Fibroblast of mammary gland (primary cell): ENCODE measurements at regions not wholly inside any gene's neighbourhood (a gene's known extent, or its start where the extent isn't known, plus 50 kb on each side); places are given as distances from the start of the nearest gene placed in this dataset.

Experiments used
- DNase-seq: peaks from one replicate; pipeline ENCODE4 v3.0.0-alpha.2; 2010; ENCODE audit warnings: low read depth
- H3K4me3 ChIP-seq: 2 replicates; pipeline ENCODE4 v1.5.1; 2011; ENCODE audit warnings: low read depth, mild to moderate bottlenecking, low read length, moderate library complexity; ENCODE audit not compliant: control insufficient read depth
- TF ChIP-seq, protein P1 (sequence below): conservative IDR thresholded peaks from 2 replicates; pipeline ENCODE4 v1.5.1; 2011; ENCODE audit warnings: low read depth, low read length, inconsistent platforms; ENCODE audit not compliant: control insufficient read depth, insufficient read depth

DNA sequence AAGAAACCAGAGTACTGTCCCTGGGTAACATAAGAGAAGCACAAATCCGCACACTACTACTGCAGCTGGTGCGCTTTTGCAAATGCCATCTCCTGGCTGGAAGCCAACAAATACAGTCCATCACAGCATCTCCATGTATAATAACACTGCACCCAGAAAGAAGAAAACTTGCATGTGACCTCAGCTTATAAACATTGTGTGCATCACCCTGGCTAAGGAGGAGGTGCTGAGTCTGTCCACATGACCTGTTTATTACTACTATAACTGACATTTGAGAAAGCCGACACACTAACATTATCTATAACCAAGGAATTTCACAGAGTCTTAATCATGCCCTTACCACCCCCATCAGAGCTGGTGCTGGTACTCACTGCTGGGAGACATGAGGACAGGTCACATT lies 516.8 kb downstream of the CFAP47 start:
- no peak overlapping the region for H3K4me3 ChIP-seq
- TF ChIP-seq, protein P1, sequence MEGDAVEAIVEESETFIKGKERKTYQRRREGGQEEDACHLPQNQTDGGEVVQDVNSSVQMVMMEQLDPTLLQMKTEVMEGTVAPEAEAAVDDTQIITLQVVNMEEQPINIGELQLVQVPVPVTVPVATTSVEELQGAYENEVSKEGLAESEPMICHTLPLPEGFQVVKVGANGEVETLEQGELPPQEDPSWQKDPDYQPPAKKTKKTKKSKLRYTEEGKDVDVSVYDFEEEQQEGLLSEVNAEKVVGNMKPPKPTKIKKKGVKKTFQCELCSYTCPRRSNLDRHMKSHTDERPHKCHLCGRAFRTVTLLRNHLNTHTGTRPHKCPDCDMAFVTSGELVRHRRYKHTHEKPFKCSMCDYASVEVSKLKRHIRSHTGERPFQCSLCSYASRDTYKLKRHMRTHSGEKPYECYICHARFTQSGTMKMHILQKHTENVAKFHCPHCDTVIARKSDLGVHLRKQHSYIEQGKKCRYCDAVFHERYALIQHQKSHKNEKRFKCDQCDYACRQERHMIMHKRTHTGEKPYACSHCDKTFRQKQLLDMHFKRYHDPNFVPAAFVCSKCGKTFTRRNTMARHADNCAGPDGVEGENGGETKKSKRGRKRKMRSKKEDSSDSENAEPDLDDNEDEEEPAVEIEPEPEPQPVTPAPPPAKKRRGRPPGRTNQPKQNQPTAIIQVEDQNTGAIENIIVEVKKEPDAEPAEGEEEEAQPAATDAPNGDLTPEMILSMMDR, result no peak
- no peak for DNase-seq

DNA sequence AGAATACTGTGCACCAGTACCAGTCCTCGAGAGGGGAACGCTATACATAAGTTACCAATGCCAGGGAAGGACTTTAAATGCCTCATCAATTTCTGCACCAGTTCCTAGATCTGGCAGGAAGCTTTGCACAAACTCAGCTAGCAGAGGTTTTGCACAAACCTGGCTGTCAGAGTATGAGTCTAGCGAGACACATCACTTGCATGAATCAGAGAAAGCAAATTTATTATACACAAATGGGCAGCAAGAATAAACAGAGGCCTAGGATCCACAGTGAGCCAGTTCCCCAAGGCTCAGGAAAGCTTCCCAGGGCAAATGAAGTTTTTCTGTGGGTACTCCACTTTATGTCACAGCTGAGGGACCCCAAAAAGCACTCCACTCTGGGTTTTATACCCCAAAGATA lies 523.5 kb downstream of the CFAP47 start:
- TF ChIP-seq, protein P1, result no peak
- no peak for DNase-seq
- no peak overlapping the region for H3K4me3 ChIP-seq

DNA sequence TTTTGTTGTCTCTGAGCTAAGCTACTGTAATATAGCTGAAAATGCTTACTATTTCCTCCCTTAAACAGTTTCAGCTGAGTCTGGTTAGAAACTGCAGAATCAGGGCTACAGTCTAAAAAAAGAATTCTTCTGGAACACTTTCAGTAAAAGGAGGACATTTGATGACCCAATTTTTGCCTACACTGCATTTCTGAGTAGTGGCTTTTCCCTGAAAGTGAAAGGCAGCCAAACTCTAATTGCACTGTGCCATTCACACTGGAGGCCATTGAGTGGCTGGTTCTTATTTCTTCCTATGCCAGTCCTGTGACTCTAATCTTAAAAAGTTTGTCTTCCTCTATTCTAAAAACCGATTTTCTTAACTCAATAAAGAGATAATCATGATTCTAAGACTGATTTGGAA lies 526.0 kb downstream of the CFAP47 start:
- TF ChIP-seq, protein P1, result no peak
- DNase-seq, result no peak

DNA sequence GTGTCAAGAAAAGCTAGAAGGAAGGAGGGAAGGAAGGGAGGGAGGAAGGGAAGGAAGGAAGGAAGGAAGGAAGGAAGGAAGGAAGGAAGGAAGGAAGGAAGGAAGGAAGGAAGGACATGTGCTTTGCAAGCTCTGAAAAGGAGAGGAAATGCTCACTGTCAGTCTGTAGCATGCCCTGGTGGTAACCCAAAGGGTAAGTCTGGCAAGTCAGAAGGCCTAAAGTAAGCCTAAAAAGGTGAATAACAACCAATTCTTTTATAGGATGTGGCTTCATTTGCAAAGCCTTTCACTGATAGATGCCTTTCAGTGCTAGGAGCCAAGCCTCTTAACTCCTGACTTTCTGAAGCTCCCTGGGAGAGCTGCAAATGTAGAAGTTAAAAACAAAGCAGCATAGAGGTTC lies 542.6 kb downstream of the CFAP47 start:
- TF ChIP-seq, protein P1, result no peak
- H3K4me3 ChIP-seq, result no peak overlapping the region
- DNase-seq, result no peak

More for the DNA sequence above, 526.0 kb downstream of the CFAP47 start:
- H3K4me3 ChIP-seq, result no peak overlapping the region

DNA sequence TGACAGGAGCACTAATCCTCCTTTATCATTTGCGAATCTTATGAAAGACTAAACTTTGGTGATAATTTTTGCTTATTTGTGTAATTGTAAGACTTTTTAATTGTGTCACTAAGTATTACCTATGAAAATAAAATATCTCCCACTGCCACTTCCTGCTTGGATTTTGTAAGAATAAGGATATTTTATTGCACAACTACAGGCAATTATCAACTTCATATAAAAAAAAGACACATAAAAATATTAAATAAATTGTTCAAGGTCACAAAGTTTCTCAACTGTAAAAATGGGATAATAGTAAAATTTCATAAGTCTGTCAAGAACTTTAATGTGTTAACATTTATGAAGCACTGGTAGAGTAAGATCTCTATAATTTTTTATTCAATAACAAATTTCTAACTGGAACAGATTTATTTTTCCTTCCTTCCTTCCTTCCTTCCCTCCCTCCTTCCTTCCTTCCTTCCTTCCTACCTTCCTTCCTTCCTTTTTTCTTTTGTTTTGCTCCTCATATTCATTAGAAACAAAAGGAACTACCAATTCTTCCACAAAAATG lies 527.6 kb upstream of the FAM47C start:
- DNase-seq, result no peak
- TF ChIP-seq, protein P1, result no peak
- H3K4me3 ChIP-seq, result no peak overlapping the region

DNA sequence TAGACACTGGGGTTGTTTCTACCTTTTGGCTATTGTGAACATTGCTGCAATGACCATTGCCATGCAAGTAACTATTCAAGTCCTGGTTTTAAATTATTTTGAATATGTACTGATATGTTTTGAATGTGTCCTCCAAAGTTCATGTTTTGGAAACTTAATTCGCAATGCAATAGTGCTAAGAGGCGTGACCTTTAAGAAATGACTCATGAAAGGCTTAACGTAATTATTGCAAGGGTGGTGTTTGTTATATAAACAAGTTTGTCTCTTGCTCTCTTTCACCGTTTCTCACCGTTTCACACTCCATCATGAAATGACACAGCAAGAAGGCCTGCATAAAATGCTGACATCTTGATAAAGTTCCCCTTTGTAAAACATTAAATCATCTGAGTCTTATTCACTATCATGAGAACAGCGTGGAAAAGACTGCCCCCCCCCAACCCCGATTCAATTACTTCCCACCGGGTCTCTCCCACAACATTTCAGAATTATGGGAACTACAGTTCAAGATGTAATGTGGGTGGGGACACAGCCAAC lies 506.9 kb upstream of the FAM47C start:
- TF ChIP-seq, protein P1, result no peak
- DNase-seq, result no peak
- no peak overlapping the region for H3K4me3 ChIP-seq

DNA sequence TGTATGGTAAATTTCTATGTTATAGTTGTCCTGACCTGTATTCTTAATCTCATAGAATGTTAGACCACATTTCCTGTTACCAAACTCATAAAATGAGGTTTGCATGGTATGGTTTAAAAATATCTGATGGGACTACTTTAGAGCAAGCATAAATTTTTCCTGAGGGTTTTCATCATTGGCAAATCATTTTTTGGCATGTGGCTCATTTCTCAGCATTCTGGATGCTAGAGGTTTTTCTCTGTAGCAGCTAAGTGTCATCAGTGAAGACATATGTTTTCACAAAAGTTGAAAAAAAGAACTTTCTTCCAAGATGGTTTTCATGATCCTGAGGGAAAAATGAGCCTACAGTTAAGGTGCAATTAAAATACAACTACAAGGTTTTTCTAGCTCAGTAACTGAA lies 503.5 kb upstream of the FAM47C start:
- TF ChIP-seq, protein P1, result no peak
- no peak for DNase-seq
- H3K4me3 ChIP-seq, result no peak overlapping the region
